ENCODE measurements at regions not wholly inside any gene's neighbourhood (a gene's known extent, or its start where the extent isn't known, plus 50 kb on each side); places are given as distances from the start of the nearest gene placed in this dataset.
A peak's percentile ranks its signal among the peaks of the same experiment; 100 is the strongest.

DNA sequence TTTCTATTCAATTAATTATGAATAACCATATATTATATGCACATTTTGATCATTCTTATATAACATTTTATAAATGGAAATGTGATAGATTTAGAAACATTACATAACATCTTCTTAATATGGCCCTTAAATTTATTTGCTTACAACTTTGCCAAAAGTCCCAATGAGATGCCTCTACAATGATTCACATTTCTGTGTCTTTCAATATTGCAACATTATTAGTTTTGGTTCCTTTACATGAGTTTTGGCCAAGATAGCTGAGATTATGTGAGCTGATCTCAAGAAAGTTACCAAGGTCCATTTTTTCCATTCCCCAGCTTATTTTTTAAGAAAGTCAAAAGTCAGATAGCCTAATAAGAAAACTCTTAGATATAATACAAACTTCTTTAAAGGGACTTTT lies 361.2 kb downstream of the PCDH7 start:
- ATAC-seq = no peak
- TF ChIP-seq ZNF70 (CRISPR knock-in tag; IDR thresholded peaks at IDR 0.05) (no peak), ISL1 (CRISPR knock-in tag; IDR thresholded peaks at IDR 0.05) (peak; percentile 88)
- TF ChIP-seq, protein P1, sequence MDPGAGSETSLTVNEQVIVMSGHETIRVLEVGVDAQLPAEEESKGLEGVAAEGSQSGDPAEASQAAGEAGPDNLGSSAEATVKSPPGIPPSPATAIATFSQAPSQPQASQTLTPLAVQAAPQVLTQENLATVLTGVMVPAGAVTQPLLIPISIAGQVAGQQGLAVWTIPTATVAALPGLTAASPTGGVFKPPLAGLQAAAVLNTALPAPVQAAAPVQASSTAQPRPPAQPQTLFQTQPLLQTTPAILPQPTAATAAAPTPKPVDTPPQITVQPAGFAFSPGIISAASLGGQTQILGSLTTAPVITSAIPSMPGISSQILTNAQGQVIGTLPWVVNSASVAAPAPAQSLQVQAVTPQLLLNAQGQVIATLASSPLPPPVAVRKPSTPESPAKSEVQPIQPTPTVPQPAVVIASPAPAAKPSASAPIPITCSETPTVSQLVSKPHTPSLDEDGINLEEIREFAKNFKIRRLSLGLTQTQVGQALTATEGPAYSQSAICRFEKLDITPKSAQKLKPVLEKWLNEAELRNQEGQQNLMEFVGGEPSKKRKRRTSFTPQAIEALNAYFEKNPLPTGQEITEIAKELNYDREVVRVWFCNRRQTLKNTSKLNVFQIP (CRISPR knock-in tag; IDR thresholded peaks at IDR 0.05; ENCODE audit: borderline replicate concordance, low read depth) = no peak

DNA sequence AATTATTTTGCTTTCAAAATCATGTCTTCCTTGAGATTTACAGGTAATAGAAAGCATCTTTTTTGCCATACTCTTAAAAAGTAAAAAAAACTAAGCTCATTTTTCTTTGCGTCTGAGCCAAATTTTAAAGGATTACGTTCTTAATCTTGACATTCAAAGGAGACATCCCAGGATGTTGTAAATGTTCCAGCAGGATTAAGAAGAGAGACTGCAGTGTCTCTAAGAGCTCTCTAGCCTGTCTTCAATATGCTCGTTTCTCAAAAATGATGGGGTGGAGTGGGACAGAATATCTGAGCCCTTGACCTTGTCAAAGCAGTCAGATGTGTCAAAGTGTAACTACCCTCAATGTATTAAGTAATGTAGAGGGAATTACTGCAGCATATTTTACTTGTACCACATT lies 363.3 kb downstream of the PCDH7 start:
- no peak for ATAC-seq
- TF ChIP-seq ZNF8 (CRISPR knock-in tag; IDR thresholded peaks at IDR 0.05) (no peak), PPARA (CRISPR knock-in tag; IDR thresholded peaks at IDR 0.05; ENCODE audit: borderline replicate concordance) (no peak), GLIS3 (CRISPR knock-in tag; IDR thresholded peaks at IDR 0.05) (no peak), CSDC2 (CRISPR knock-in tag; IDR thresholded peaks at IDR 0.05) (no peak), ISL1 (CRISPR knock-in tag; IDR thresholded peaks at IDR 0.05) (no peak), TOX (CRISPR knock-in tag; IDR thresholded peaks at IDR 0.05; ENCODE audit: borderline replicate concordance) (no peak), ZNF70 (CRISPR knock-in tag; IDR thresholded peaks at IDR 0.05) (no peak), ESRRG (CRISPR knock-in tag; IDR thresholded peaks at IDR 0.05) (no peak)
- TF ChIP-seq, protein P2, sequence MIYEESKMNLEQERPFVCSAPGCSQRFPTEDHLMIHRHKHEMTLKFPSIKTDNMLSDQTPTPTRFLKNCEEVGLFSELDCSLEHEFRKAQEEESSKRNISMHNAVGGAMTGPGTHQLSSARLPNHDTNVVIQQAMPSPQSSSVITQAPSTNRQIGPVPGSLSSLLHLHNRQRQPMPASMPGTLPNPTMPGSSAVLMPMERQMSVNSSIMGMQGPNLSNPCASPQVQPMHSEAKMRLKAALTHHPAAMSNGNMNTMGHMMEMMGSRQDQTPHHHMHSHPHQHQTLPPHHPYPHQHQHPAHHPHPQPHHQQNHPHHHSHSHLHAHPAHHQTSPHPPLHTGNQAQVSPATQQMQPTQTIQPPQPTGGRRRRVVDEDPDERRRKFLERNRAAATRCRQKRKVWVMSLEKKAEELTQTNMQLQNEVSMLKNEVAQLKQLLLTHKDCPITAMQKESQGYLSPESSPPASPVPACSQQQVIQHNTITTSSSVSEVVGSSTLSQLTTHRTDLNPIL (CRISPR knock-in tag; IDR thresholded peaks at IDR 0.05; ENCODE audit: low read depth) = no peak
- TF ChIP-seq, protein P3, sequence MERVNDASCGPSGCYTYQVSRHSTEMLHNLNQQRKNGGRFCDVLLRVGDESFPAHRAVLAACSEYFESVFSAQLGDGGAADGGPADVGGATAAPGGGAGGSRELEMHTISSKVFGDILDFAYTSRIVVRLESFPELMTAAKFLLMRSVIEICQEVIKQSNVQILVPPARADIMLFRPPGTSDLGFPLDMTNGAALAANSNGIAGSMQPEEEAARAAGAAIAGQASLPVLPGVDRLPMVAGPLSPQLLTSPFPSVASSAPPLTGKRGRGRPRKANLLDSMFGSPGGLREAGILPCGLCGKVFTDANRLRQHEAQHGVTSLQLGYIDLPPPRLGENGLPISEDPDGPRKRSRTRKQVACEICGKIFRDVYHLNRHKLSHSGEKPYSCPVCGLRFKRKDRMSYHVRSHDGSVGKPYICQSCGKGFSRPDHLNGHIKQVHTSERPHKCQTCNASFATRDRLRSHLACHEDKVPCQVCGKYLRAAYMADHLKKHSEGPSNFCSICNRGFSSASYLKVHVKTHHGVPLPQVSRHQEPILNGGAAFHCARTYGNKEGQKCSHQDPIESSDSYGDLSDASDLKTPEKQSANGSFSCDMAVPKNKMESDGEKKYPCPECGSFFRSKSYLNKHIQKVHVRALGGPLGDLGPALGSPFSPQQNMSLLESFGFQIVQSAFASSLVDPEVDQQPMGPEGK (CRISPR knock-in tag; IDR thresholded peaks at IDR 0.05; ENCODE audit: borderline replicate concordance) = no peak

DNA sequence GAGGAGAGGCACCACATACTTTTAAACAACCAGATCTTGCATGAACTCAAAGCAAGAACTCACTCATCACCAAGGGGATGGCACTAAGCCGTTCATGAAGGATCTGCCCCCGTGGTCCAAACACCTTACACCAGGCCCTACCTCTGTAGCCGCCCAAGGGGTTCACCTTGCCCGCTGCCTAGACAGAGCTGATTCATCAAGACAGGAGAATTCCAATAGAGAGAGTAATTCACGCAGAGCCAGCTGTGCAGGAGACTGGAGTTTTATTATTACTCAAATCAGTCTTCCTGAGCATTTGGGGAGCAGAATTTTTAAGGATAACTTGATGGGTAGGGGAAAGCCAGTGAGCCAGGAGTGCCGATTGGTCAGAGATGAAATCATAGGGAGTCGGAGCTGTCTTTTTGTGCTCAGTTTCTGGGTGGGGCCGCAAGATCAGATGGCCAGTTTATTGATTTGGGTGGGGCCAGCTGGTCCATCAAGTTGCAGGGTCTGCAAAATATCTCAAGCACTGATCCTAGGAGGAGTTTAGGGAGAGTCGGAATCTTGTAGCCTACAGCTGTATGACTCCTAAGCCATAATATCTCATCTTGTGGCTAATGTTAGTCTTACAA lies 364.7 kb downstream of the PCDH7 start:
- no peak for ATAC-seq
- TF ChIP-seq ESRRG (CRISPR knock-in tag; IDR thresholded peaks at IDR 0.05) = no peak
- no peak for TF ChIP-seq ISL1 (CRISPR knock-in tag; IDR thresholded peaks at IDR 0.05)
- no peak for TF ChIP-seq GLIS3 (CRISPR knock-in tag; IDR thresholded peaks at IDR 0.05)
- TF ChIP-seq, protein P4, sequence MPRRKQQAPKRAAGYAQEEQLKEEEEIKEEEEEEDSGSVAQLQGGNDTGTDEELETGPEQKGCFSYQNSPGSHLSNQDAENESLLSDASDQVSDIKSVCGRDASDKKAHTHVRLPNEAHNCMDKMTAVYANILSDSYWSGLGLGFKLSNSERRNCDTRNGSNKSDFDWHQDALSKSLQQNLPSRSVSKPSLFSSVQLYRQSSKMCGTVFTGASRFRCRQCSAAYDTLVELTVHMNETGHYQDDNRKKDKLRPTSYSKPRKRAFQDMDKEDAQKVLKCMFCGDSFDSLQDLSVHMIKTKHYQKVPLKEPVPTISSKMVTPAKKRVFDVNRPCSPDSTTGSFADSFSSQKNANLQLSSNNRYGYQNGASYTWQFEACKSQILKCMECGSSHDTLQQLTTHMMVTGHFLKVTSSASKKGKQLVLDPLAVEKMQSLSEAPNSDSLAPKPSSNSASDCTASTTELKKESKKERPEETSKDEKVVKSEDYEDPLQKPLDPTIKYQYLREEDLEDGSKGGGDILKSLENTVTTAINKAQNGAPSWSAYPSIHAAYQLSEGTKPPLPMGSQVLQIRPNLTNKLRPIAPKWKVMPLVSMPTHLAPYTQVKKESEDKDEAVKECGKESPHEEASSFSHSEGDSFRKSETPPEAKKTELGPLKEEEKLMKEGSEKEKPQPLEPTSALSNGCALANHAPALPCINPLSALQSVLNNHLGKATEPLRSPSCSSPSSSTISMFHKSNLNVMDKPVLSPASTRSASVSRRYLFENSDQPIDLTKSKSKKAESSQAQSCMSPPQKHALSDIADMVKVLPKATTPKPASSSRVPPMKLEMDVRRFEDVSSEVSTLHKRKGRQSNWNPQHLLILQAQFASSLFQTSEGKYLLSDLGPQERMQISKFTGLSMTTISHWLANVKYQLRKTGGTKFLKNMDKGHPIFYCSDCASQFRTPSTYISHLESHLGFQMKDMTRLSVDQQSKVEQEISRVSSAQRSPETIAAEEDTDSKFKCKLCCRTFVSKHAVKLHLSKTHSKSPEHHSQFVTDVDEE (CRISPR knock-in tag; IDR thresholded peaks at IDR 0.05) = no peak
- TF ChIP-seq ZFP3 (CRISPR knock-in tag; IDR thresholded peaks at IDR 0.05) = no peak
- no peak for TF ChIP-seq SNAI2 (CRISPR knock-in tag; IDR thresholded peaks at IDR 0.05)
- TF ChIP-seq, protein P1 (CRISPR knock-in tag; IDR thresholded peaks at IDR 0.05; ENCODE audit: borderline replicate concordance, low read depth) = no peak
- no peak for TF ChIP-seq RARB (CRISPR knock-in tag; IDR thresholded peaks at IDR 0.05)
- TF ChIP-seq, protein P2 (CRISPR knock-in tag; IDR thresholded peaks at IDR 0.05; ENCODE audit: low read depth) = no peak
- TF ChIP-seq, protein P5, sequence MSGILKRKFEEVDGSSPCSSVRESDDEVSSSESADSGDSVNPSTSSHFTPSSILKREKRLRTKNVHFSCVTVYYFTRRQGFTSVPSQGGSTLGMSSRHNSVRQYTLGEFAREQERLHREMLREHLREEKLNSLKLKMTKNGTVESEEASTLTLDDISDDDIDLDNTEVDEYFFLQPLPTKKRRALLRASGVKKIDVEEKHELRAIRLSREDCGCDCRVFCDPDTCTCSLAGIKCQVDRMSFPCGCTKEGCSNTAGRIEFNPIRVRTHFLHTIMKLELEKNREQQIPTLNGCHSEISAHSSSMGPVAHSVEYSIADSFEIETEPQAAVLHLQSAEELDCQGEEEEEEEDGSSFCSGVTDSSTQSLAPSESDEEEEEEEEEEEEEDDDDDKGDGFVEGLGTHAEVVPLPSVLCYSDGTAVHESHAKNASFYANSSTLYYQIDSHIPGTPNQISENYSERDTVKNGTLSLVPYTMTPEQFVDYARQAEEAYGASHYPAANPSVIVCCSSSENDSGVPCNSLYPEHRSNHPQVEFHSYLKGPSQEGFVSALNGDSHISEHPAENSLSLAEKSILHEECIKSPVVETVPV (CRISPR knock-in tag; IDR thresholded peaks at IDR 0.05) = no peak
- no peak for TF ChIP-seq BACH2 (CRISPR knock-in tag; IDR thresholded peaks at IDR 0.05; ENCODE audit: borderline replicate concordance)
- TF ChIP-seq ZNF8 (CRISPR knock-in tag; IDR thresholded peaks at IDR 0.05) = no peak

All from SK-N-SH treated with all-trans-retinoic acid at 6 μM for 48 hours (cell line).